HUES64 (cell line): ENCODE measurements at regions not wholly inside any gene's neighbourhood (a gene's known extent, or its start where the extent isn't known, plus 50 kb on each side); places are given as distances from the start of the nearest gene placed in this dataset.
"Not testable (repeated sequence)": the region's sequence is repeated elsewhere in the genome, so short reads cannot be mapped to it uniquely, and the experiment has no call there.

Experiments used
- H3K27ac ChIP-seq: 2 replicates; pipeline ENCODE4 v1.7.0; 2013; ENCODE audit warnings: low read depth, low read length, inconsistent platforms
- H3K27me3 ChIP-seq: 2 replicates; pipeline ENCODE4 v1.6.1; 2013; ENCODE audit warnings: mild to moderate bottlenecking, low read length; ENCODE audit not compliant: insufficient read depth
- H3K36me3 ChIP-seq: 2 replicates; pipeline ENCODE4 v1.6.1; 2013; ENCODE audit warnings: mild to moderate bottlenecking, low read length; ENCODE audit not compliant: insufficient read depth
- H3K4me1 ChIP-seq: 2 replicates; pipeline ENCODE4 v1.6.1; 2013; ENCODE audit warnings: mild to moderate bottlenecking, low read length, moderate library complexity; ENCODE audit not compliant: insufficient read depth
- H3K4me3 ChIP-seq: 2 replicates; pipeline ENCODE4 v1.5.1; 2013; ENCODE audit warnings: mild to moderate bottlenecking, low read length, moderate library complexity
- H3K9ac ChIP-seq: 2 replicates; pipeline ENCODE4 v1.6.1; 2013; ENCODE audit warnings: mild to moderate bottlenecking, low read depth, low read length
- H3K9me3 ChIP-seq: 2 replicates; pipeline ENCODE4 v1.6.1; 2013; ENCODE audit warnings: low read depth, low read length; ENCODE audit not compliant: insufficient read depth
- WGBS: fragments of 150-250, 120-280 bp; methylation state at CpG from one replicate; pipeline ENCODE4 v1.1.7; 2013; ENCODE audit warnings: missing lambda C conversion rate; 5-methylcytosine and 5-hydroxymethylcytosine counted together

DNA sequence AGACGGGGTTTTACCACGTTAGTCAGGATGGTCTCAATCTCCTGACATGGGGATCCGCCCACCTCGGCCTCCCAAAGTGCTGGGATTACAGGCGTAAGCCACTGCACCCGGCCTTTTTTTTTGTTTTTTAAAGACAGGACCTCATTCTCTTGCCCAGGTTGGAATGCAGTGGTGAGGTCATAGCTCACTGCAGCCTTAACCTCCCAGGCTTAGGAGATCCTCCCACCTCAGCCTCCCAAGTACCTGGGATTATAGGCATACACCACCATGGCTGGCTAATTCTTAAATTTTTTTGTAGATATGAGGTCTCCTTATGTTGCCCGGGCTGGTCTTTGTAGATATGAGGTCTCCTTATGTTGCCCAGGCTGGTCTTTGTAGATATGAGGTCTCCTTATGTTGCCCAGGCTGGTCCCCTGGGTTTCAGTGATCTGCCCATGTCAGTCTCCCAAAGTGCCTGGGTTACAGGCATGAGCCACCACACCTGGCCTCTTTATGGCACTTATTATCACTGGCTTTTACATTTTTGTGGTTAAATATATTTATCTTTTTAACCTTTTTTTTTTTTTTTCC, 82.3 kb upstream of the RNU6-1 start:
- no peaks in the 10 kb centered on the region for H3K36me3 ChIP-seq
- no peaks in the 10 kb centered on the region for H3K27me3 ChIP-seq
- H3K4me3 ChIP-seq: no peak overlapping the region
- 0 out of 2 replicates have a peak, but pooled peaks cover 4% of the 10 kb centered on the region for H3K4me1 ChIP-seq
- H3K27ac ChIP-seq: no peak overlapping the region
- H3K9me3 ChIP-seq: peaks cover 5% of the 10 kb centered on the region; the same call in 1 of the 2 replicates
- 92% methylated on average over 7 of the region's 7 CpGs for WGBS
- H3K9ac ChIP-seq: no peak overlapping the region

DNA sequence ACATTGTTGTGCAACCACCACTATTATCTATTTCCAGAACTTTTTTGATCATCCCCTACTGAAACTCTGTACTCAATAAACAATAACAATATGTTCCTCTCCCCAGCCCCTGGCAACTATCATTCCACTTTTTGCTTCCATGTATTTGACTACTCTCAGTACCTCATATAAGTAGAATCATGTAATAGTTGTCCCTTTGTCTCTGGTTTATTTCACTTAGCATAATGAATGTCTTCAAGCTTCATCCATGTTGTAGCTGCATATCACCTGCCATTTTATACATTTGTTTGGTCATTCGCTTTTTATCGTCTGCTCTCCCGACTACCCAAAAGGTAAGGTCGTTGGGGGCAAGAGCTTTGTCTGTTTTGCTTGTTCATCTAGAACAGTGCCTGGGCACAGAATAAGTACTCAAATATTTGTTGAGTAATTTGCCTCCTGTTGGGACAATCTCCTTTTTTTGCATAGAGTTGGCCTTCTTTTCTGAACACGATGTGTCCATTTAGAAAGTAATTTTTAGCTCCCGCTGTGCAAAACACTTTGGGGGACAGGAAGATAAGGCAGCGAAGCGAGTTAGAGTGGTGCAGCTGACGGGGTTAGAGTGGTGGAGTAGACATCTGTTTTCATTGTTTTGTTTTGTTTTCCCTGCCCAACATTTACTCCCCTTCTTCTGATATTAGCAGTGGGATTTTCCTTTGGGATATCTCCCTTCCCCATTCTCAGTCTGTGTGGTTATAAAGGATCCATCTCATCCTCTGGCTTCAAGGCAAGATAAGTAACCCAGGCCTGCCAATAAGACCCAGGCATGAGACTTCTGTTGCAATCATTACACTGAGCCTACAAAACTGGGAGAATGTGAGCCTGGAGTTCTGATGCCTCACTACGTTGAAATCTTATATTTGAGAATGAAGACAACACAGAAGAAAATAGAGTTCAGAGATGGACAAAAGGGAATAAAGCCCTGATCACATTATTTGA, 83.4 kb upstream of the RNU6-1 start:
- Histone ChIP-seq H3K4me1 (no peaks in the 10 kb centered on the region), H3K27me3 (no peaks in the 10 kb centered on the region), H3K9ac (no peak overlapping the region), H3K9me3 (peaks cover 5% of the 10 kb centered on the region; the same call in 1 of the 2 replicates), H3K36me3 (no peaks in the 10 kb centered on the region), H3K27ac (no peak overlapping the region), H3K4me3 (no peak overlapping the region)
- WGBS: 95% methylated on average over 9 of the region's 10 CpGs

DNA sequence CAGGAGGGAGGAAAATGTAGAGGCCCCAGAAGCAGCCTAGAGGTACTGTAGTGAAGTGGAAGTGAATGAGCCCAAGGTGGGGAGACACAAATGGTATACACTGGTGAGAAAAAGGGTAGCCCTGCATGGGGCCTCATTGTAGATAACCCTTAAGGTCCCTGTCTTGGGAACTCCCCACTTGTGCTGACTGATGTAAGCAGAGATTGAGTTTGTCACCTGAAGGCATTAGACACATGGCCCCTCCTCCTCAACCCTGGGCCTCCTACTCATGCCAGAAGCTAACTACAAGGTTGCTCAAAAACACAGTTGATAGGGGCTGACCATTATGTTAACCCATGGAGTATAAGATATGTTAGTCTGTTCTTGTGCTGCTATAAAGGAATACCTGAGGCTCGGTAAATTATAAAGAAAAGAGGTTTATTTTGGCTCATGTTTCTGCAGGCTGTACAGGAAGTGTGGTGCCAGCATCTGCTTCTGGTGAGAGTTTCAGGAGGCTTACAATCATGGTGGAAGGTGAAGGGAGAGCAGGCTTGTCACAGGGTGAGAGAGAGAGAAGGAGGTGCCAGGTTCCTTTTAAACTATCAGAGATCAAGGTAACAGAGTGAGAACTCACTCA, 84.6 kb upstream of the RNU6-1 start:
- Histone ChIP-seq H3K9ac (no peak overlapping the region), H3K27me3 (no peaks in the 10 kb centered on the region), H3K4me3 (no peak overlapping the region), H3K36me3 (no peaks in the 10 kb centered on the region), H3K27ac (no peak overlapping the region), H3K9me3 (no peaks in the 10 kb centered on the region), H3K4me1 (no peaks in the 10 kb centered on the region)
- 89% methylated on average over 1 of the region's 1 CpG for WGBS

DNA sequence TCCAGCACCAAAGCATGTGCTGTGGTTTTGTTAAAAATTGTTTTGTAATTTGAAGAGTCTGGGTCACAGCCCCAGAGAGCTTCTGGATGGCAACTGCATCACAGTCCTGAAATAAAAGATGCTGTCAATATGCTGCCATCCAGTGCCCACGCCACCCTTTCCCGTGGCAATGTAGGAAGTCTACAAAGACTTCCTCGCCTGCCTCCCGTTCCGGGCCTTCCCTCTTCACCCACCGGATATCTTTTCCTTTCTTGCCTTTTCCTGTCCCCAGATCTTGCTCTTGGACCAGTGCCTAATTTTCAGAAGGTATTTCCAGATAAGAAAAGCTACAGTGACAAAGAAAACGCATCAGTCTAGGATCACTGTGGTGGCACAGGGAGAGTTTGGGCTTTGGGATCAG, 85.3 kb upstream of the RNU6-1 start:
- H3K27ac ChIP-seq: no peak overlapping the region
- H3K9me3 ChIP-seq: no peaks in the 10 kb centered on the region
- no peak overlapping the region for H3K9ac ChIP-seq
- no peaks in the 10 kb centered on the region for H3K27me3 ChIP-seq
- no peak overlapping the region for H3K4me3 ChIP-seq
- WGBS: 98% methylated on average over 7 of the region's 7 CpGs
- H3K4me1 ChIP-seq: no peaks in the 10 kb centered on the region
- no peaks in the 10 kb centered on the region for H3K36me3 ChIP-seq

DNA sequence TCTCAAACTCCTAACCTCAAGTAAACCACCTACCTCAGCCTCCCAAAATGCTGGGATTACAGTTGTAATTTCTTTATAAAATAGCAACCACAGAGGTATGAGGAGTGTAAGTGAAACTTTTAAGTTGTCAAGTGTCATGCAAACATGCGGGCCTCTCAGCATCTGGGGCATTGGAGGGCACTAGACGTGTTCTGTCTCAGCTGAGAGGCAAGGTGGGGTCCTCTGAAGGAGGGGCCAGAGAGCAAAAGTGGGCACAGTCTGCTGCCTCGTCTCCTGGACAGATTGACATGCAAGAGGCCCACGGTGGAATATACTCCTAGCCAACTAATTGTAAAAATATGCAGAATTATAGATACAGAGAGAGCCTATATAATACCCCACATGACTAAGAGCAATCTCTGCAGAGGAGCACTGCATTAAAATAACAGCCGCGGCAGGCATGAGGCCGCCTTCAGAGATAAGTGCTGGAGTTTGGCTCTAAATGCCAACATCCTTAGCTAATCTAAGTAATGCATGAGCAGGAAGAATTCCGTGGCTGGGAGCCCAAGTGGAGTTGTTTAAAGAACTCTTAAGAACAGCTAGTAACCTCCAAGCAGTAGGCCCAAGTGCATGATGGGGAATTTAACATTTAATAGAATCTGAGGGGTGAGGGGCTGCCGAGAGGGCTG, 87.8 kb upstream of the RNU6-1 start:
- no peaks in the 10 kb centered on the region for H3K36me3 ChIP-seq
- no peaks in the 10 kb centered on the region for H3K27me3 ChIP-seq
- H3K9me3 ChIP-seq: no peaks in the 10 kb centered on the region
- 68% methylated on average over 8 of the region's 9 CpGs for WGBS
- no peak overlapping the region for H3K27ac ChIP-seq
- H3K9ac ChIP-seq: no peak overlapping the region
- no peaks in the 10 kb centered on the region for H3K4me1 ChIP-seq
- no peak overlapping the region for H3K4me3 ChIP-seq

DNA sequence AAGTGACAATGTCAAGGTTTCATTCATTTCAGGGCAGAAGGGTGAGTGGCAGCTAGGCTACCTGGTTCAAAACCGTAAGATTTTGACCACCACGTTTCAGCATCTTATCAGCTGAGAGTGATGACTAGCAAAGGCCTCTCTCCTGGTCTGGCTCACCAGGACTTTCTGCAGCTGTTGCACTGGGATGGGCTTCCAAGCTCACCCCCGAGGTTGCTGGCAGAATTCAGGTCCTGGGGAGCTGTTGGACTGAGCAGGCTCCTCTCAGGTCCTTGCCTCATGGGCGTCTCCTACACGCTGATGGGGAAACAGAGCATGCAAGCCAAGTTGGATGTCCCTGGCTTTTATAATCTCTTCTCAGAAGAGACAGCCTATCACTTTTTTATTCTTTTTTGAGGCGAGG, 88.8 kb upstream of the RNU6-1 start:
- Histone ChIP-seq H3K27ac (no peak overlapping the region), H3K27me3 (no peaks in the 10 kb centered on the region), H3K36me3 (no peaks in the 10 kb centered on the region), H3K9me3 (no peaks in the 10 kb centered on the region), H3K9ac (no peak overlapping the region), H3K4me3 (no peak overlapping the region), H3K4me1 (no peaks in the 10 kb centered on the region)
- WGBS: 83% methylated on average over 6 of the region's 6 CpGs

DNA sequence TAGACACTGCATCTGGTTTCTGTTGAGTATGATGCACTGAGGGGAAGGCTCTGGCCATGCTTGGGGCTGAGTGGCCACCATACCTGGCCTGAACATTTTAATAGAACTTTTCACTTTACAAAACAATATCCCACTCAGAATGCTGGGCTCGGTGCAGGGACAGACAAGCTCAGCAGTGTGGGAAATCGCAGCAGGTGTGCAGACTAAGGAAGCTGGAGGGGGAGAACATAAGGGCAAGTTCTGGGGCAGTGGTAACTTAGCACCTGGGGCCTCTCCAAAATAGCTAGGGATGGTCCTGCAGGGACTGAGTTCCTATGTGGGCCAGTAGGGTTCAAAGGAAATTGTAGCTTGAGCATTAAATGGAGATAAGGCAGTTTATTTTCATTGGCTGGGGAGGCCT, 90.9 kb upstream of the RNU6-1 start:
- no peaks in the 10 kb centered on the region for H3K4me1 ChIP-seq
- H3K9me3 ChIP-seq: no peaks in the 10 kb centered on the region
- no peak overlapping the region for H3K4me3 ChIP-seq
- 89% methylated on average over 2 of the region's 2 CpGs for WGBS
- H3K9ac ChIP-seq: no peak overlapping the region
- no peaks in the 10 kb centered on the region for H3K27me3 ChIP-seq
- H3K36me3 ChIP-seq: no peaks in the 10 kb centered on the region
- H3K27ac ChIP-seq: no peak overlapping the region

DNA sequence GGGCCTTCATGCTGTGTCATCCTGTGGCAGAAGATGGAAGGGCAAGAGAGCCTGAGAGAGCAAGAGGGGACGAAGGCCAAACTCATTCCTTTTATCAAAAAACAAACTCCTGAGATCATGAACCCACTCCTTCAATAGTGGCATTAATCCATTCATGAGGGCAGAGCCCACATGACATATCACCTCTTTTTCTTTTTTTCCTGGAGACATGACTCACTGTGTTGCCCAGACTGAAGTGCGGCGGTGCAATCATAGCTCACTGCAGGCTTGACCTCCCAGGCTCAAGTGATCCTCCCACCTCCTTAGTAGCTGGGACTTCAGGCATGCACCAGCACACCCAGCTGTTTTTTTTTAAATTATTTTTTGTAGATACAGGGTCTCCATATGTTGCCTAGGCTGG, 92.0 kb upstream of the RNU6-1 start:
- 95% methylated on average over 3 of the region's 3 CpGs for WGBS
- H3K9me3 ChIP-seq: no peaks in the 10 kb centered on the region
- H3K27me3 ChIP-seq: no peaks in the 10 kb centered on the region
- H3K4me1 ChIP-seq: no peaks in the 10 kb centered on the region
- H3K36me3 ChIP-seq: no peaks in the 10 kb centered on the region
- no peak overlapping the region for H3K9ac ChIP-seq
- no peak overlapping the region for H3K4me3 ChIP-seq
- no peak overlapping the region for H3K27ac ChIP-seq

DNA sequence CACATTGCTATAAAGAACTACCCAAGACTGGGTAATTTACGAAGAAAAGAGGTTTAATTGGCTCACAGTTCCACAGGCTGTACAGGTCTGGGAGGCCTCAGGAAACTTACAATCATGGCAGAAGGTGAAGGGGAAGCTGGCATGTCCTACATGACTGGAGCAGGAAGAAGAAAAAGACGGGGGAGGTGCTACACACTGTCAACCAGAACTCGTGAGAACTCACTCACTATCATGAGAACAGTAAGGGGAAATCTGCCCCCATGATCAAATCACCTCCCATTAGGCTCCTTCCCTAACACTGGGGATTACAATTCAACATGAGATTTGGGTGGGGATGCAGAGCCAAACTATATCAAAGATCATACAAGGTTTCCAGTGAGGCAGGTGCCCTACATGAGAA, 94.3 kb upstream of the RNU6-1 start:
- not testable (repeated sequence) for H3K27ac ChIP-seq, H3K27me3 ChIP-seq, H3K9ac ChIP-seq, H3K9me3 ChIP-seq, H3K36me3 ChIP-seq, H3K4me1 ChIP-seq, H3K4me3 ChIP-seq
- 84% methylated on average over 3 of the region's 3 CpGs for WGBS

DNA sequence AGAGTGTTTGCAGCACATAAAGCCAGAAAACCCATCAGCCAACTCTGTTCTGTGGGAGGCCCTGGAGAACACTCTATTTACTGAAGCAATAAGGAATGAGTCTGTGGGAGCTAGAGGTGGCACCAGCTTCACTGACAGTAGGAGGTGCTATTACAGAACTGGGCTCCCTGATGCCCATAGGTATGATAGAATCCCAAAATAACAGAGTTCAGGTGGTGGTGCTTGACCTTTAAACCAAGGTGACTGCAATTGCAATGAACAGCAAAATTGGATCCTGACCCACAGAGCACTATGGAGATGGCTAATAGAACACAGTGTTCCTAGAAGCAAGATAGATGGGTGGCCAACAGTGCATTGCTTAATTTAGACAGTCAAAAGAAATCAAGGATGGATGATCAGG, 95.4 kb upstream of the RNU6-1 start:
- Histone ChIP-seq H3K27ac (no peak overlapping the region), H3K4me1 (no peaks in the 10 kb centered on the region), H3K27me3 (no peaks in the 10 kb centered on the region), H3K36me3 (no peaks in the 10 kb centered on the region), H3K4me3 (no peak overlapping the region), H3K9ac (no peak overlapping the region), H3K9me3 (no peaks in the 10 kb centered on the region)

DNA sequence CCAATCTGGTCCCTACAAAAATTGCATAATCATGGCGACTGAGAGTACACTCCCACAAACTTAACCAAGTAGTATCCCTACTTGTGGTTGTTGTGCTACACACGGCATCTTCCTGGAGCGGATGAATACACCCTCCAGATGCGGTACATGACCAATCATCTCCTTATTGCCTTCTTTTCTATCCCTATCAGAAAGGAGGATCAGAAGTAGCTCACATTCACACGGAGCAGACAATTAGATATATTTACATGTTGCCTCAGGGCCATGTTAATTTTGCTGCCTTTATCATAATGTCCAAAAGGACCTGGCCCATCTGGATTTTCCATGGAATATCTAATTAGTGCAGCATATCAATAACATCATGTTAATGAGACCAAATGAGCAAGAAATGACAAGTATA, 96.4 kb upstream of the RNU6-1 start:
- H3K27ac ChIP-seq: no peak overlapping the region
- no peak overlapping the region for H3K4me3 ChIP-seq
- H3K4me1 ChIP-seq: no peaks in the 10 kb centered on the region
- no peak overlapping the region for H3K9ac ChIP-seq
- H3K27me3 ChIP-seq: no peaks in the 10 kb centered on the region
- WGBS: 95% methylated on average over 5 of the region's 5 CpGs
- H3K36me3 ChIP-seq: no peaks in the 10 kb centered on the region
- no peaks in the 10 kb centered on the region for H3K9me3 ChIP-seq
